Prostate gland (tissue), 2 donors: ENCODE measurements at regions not wholly inside any gene's neighbourhood (a gene's known extent, or its start where the extent isn't known, plus 50 kb on each side); places are given as distances from the start of the nearest gene placed in this dataset.

Source experiments
- POLR2AphosphoS5 ChIP-seq: sonication (generic); formaldehyde crosslinking; IDR thresholded peaks from one replicate; pipeline ENCODE4 v1.6.1; 2017; ENCODE audit warnings: antibody characterized with exemption
- TF ChIP-seq, protein P1 (sequence below), 4 experiments: fragments of 200-600 bp in 2 of 4; fragments of 450-650 bp in 2 of 4; sonication (generic) in 2 of 4; IDR thresholded peaks; 1 replicate in 3 of 4; 2 replicates in 1 of 4; pipeline ENCODE4 v1.5.1; 2016 to 2019; ENCODE audit warnings: antibody characterized with exemption in 4 of 4, mild to moderate bottlenecking in 2 of 4, moderate library complexity in 2 of 4

DNA sequence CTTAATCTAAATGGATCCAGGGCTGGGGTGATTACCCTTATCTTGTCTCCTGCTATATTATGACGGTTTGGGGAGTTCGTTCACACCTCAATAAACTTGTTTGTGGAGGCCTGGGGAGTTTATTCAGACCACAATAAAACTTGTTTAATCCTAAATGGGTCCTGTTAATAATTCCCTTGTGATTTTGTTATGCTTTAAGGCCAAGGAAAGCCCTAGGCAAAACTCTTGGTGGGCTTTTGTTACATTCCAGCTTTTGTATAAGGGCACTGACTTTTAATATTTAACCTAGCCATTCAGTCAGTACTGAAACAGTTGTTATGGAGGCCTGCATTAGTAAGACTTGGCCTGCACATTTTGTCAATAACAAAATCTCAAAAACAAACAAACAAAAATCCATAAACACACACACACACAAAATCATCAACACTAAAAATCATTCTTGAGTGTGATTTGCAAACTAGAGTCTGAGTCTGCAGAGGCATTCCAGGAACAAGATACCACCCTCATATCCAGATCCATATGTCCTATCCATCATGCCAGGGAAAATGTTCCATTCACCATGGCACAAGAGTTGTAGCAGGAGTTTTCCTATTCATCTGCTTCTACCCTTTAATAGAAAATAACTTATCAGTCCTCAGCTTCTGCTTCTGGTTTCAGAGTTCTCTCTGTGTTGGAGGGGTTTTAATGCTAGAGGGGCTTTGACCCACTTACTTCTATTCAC, 421.7 kb downstream of the AGTPBP1 start:
- TF ChIP-seq, protein P1, sequence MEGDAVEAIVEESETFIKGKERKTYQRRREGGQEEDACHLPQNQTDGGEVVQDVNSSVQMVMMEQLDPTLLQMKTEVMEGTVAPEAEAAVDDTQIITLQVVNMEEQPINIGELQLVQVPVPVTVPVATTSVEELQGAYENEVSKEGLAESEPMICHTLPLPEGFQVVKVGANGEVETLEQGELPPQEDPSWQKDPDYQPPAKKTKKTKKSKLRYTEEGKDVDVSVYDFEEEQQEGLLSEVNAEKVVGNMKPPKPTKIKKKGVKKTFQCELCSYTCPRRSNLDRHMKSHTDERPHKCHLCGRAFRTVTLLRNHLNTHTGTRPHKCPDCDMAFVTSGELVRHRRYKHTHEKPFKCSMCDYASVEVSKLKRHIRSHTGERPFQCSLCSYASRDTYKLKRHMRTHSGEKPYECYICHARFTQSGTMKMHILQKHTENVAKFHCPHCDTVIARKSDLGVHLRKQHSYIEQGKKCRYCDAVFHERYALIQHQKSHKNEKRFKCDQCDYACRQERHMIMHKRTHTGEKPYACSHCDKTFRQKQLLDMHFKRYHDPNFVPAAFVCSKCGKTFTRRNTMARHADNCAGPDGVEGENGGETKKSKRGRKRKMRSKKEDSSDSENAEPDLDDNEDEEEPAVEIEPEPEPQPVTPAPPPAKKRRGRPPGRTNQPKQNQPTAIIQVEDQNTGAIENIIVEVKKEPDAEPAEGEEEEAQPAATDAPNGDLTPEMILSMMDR (IDR thresholded peaks at IDR 0.05), result no peak
- TF ChIP-seq POLR2AphosphoS5, result no peak
